ENCODE measurements at regions not wholly inside any gene's neighbourhood (a gene's known extent, or its start where the extent isn't known, plus 50 kb on each side); places are given as distances from the start of the nearest gene placed in this dataset.

GRCh38 chr13:74678308-74678965, 544.2 kb upstream of the KLF12 start (continued):
- TF ChIP-seq ZNF462 (CRISPR knock-in tag; IDR thresholded peaks at IDR 0.05) (no peak), EZH2phosphoT487 (IDR thresholded peaks at IDR 0.05; ENCODE audit: unreplicated experiment) (no peak)

- Histone ChIP-seq H3K9me2 (ENCODE audit: insufficient read depth) (no peaks in the 10 kb centered on the region), H3K27me3 (ENCODE audit: insufficient read depth) (no peaks in the 10 kb centered on the region), H3K79me2 (replicated peaks; ENCODE audit: insufficient read depth) (no peaks in the 10 kb centered on the region), H3K4me3 (no peak overlapping the region), H3K27ac (ENCODE audit: low read depth) (no peak overlapping the region), H3K36me3 (ENCODE audit: insufficient read depth) (no peaks in the 10 kb centered on the region), H4K20me1 (replicated peaks; ENCODE audit: insufficient read depth) (no peaks in the 10 kb centered on the region), H2AFZ (no peak overlapping the region), H3K4me2 (no peak overlapping the region), H3F3A (replicated peaks; ENCODE audit: low read depth) (no peaks in the 10 kb centered on the region), H3K4me1 (ENCODE audit: insufficient read depth) (no peaks in the 10 kb centered on the region)
- Mint-ChIP-seq H3K27me3 (ENCODE audit: insufficient read depth, low read depth, poor library complexity) (no peaks in the 10 kb centered on the region), H3K27ac (no peak overlapping the region), H3K4me3 (no peak overlapping the region), H3K9me3 (no peaks in the 10 kb centered on the region), H3K4me1 (no peaks in the 10 kb centered on the region), H3K36me3 (ENCODE audit: low read depth) (no peaks in the 10 kb centered on the region)
- ATAC-seq (no peak), DNase-seq (ENCODE audit: low spot score) (no peak)
- no peak for TF ChIP-seq ZNF462 (CRISPR knock-in tag; IDR thresholded peaks at IDR 0.05)
- no peak for TF ChIP-seq NANOG (IDR thresholded peaks at IDR 0.05; ENCODE audit: borderline replicate concordance)
- no peak for TF ChIP-seq CTCF (conservative IDR thresholded peaks at IDR 0.05; ENCODE audit: low read depth in 2 of 2)
Observed at GRCh38 chr13:74675972-74676371, 541.8 kb upstream of the KLF12 start.
